ENCODE measurements at regions not wholly inside any gene's neighbourhood (a gene's known extent, or its start where the extent isn't known, plus 50 kb on each side); places are given as distances from the start of the nearest gene placed in this dataset.
"Not testable (repeated sequence)": the region's sequence is repeated elsewhere in the genome, so short reads cannot be mapped to it uniquely, and the experiment has no call there.

DNA sequence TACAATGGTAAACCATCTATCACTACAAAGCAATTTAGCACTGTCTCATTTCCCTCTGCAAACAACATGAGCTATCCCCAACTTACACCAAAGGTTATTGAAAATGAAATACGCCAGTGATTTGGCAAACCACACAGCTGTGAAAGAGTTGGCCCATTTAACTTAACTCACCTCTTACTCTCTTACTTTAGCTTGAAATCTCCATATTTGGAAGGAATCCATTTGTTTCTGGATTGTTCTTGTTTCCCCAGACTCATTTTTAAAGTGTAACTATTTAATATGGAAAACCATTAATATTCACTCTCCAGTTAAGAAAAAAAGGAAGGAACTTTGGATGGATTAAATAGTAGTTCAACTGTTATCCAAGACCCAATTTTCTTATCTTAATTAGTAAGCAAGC lies 93.7 kb upstream of the TRIB2 start:
- intact Hi-C loops (cut with micrococcal nuclease; ENCODE audit: unreplicated experiment): no loop called here
- Histone ChIP-seq H3K27ac (ENCODE audit: low read depth, low read length, poor library complexity, severe bottlenecking) (no peak overlapping the region), H3K9me3 (ENCODE audit: low read length) (no peaks in the 10 kb centered on the region), H3K36me3 (ENCODE audit: insufficient read depth, low read length) (no peaks in the 10 kb centered on the region), H3K4me3 (ENCODE audit: low read depth, low read length, poor library complexity, severe bottlenecking) (no peak overlapping the region), H3K9me2 (ENCODE audit: insufficient read depth, low read length) (no peaks in the 10 kb centered on the region), H3K4me1 (ENCODE audit: insufficient read depth, low read length, poor library complexity, severe bottlenecking) (peaks cover under 1% of the 10 kb centered on the region), H3K79me2 (ENCODE audit: insufficient read depth, low read depth, low read length) (no peaks in the 10 kb centered on the region), H4K20me1 (ENCODE audit: insufficient read depth, low read length) (no peaks in the 10 kb centered on the region), H3K4me2 (ENCODE audit: low read length) (no peak overlapping the region), H2AFZ (ENCODE audit: low read length) (no peak overlapping the region)
- ChIA-PET POLR2A (interaction anchor here (2.2 kb wide), 1 partner anchor 10 kb away, joined by 10 read pairs; no protein-coding TSS in a partner anchor), CTCF (ENCODE audit: unreplicated experiment) (no interaction called here)
- no peak for TF ChIP-seq EZH2phosphoT487 (IDR thresholded peaks at IDR 0.05; ENCODE audit: borderline replicate concordance, low read depth, low read length)
- TF ChIP-seq, protein P1, sequence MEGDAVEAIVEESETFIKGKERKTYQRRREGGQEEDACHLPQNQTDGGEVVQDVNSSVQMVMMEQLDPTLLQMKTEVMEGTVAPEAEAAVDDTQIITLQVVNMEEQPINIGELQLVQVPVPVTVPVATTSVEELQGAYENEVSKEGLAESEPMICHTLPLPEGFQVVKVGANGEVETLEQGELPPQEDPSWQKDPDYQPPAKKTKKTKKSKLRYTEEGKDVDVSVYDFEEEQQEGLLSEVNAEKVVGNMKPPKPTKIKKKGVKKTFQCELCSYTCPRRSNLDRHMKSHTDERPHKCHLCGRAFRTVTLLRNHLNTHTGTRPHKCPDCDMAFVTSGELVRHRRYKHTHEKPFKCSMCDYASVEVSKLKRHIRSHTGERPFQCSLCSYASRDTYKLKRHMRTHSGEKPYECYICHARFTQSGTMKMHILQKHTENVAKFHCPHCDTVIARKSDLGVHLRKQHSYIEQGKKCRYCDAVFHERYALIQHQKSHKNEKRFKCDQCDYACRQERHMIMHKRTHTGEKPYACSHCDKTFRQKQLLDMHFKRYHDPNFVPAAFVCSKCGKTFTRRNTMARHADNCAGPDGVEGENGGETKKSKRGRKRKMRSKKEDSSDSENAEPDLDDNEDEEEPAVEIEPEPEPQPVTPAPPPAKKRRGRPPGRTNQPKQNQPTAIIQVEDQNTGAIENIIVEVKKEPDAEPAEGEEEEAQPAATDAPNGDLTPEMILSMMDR (conservative IDR thresholded peaks at IDR 0.05; ENCODE audit: low read length): no peak
- no TSS peak for BruUV-seq (replicated peaks)
- DNase-seq (ENCODE audit: low spot score): no peak

DNA sequence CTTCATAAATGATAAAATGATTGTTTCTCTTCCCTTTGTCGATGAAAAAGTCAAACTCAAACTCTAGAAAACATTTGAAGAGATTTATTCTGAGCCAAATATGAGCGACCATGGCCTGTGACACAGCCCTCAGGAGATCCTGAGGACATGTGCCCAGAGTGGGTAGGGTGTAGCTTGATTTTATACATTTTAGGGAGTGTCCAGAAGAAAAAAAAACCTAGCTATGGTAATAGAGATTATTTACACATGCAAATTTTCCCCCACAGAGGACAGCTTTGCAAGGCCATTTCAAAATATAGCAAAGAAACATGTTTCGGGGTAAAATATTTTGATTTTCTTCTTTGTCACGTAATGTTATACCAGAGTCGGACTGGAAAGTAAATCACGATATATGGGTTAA lies 92.4 kb upstream of the TRIB2 start:
- H3K4me2 ChIP-seq (ENCODE audit: low read length): no peak overlapping the region
- no peak overlapping the region for H3K4me3 ChIP-seq (ENCODE audit: low read depth, low read length, poor library complexity, severe bottlenecking)
- H2AFZ ChIP-seq (ENCODE audit: low read length): no peak overlapping the region
- no peak for TF ChIP-seq EZH2phosphoT487 (IDR thresholded peaks at IDR 0.05; ENCODE audit: borderline replicate concordance, low read depth, low read length)
- TF ChIP-seq, protein P1 (conservative IDR thresholded peaks at IDR 0.05; ENCODE audit: low read length): no peak
- no peak for DNase-seq (ENCODE audit: low spot score)
- POLR2A ChIA-PET: interaction anchor here (0.7 to 2.2 kb wide), 5 partner anchors 10 to 780 kb away, joined by 3 to 10 read pairs (median 3); no protein-coding TSS in a partner anchor
- CTCF ChIA-PET (ENCODE audit: unreplicated experiment): no interaction called here
- intact Hi-C loops (cut with micrococcal nuclease; ENCODE audit: unreplicated experiment): no loop called here
- H3K79me2 ChIP-seq (ENCODE audit: insufficient read depth, low read depth, low read length): no peaks in the 10 kb centered on the region
- H3K4me1 ChIP-seq (ENCODE audit: insufficient read depth, low read length, poor library complexity, severe bottlenecking): no peaks in the 10 kb centered on the region
- no peaks in the 10 kb centered on the region for H3K36me3 ChIP-seq (ENCODE audit: insufficient read depth, low read length)
- no peaks in the 10 kb centered on the region for H3K9me2 ChIP-seq (ENCODE audit: insufficient read depth, low read length)
- H4K20me1 ChIP-seq (ENCODE audit: insufficient read depth, low read length): no peaks in the 10 kb centered on the region
- no TSS peak for BruUV-seq (replicated peaks)
- no peaks in the 10 kb centered on the region for H3K9me3 ChIP-seq (ENCODE audit: low read length)
- H3K27ac ChIP-seq (ENCODE audit: low read depth, low read length, poor library complexity, severe bottlenecking): no peak overlapping the region

GRCh38 chr2:12624905-12625598 lies 91.7 kb upstream of the TRIB2 start:
- ChIA-PET CTCF (ENCODE audit: unreplicated experiment) (no interaction called here), POLR2A (interaction anchor here (0.7 to 2.2 kb wide), 4 partner anchors 11 to 73 kb away, joined by 3 to 10 read pairs (median 4); no protein-coding TSS in a partner anchor)
- Histone ChIP-seq H3K4me1 (ENCODE audit: insufficient read depth, low read length, poor library complexity, severe bottlenecking) (no peaks in the 10 kb centered on the region), H3K9me3 (ENCODE audit: low read length) (no peaks in the 10 kb centered on the region), H3K36me3 (ENCODE audit: insufficient read depth, low read length) (no peaks in the 10 kb centered on the region), H3K79me2 (ENCODE audit: insufficient read depth, low read depth, low read length) (no peaks in the 10 kb centered on the region), H3K4me3 (ENCODE audit: low read depth, low read length, poor library complexity, severe bottlenecking) (no peak overlapping the region), H3K9me2 (ENCODE audit: insufficient read depth, low read length) (no peaks in the 10 kb centered on the region), H3K4me2 (ENCODE audit: low read length) (no peak overlapping the region), H4K20me1 (ENCODE audit: insufficient read depth, low read length) (no peaks in the 10 kb centered on the region), H2AFZ (ENCODE audit: low read length) (no peak overlapping the region), H3K27ac (ENCODE audit: low read depth, low read length, poor library complexity, severe bottlenecking) (no peak overlapping the region)
- BruUV-seq (replicated peaks): no TSS peak
- intact Hi-C loops (cut with micrococcal nuclease; ENCODE audit: unreplicated experiment): no loop called here
- no peak for DNase-seq (ENCODE audit: low spot score)
- no peak for TF ChIP-seq EZH2phosphoT487 (IDR thresholded peaks at IDR 0.05; ENCODE audit: borderline replicate concordance, low read depth, low read length)
- TF ChIP-seq, protein P1 (conservative IDR thresholded peaks at IDR 0.05; ENCODE audit: low read length): no peak

GRCh38 chr2:12628541-12628940 lies 88.2 kb upstream of the TRIB2 start:
- H3K4me1 ChIP-seq (ENCODE audit: insufficient read depth, low read length, poor library complexity, severe bottlenecking); H3K4me2 ChIP-seq (ENCODE audit: low read length); H4K20me1 ChIP-seq (ENCODE audit: insufficient read depth, low read length); H3K79me2 ChIP-seq (ENCODE audit: insufficient read depth, low read depth, low read length); H2AFZ ChIP-seq (ENCODE audit: low read length); BruUV-seq (replicated peaks); intact Hi-C loops (cut with micrococcal nuclease; ENCODE audit: unreplicated experiment); H3K36me3 ChIP-seq (ENCODE audit: insufficient read depth, low read length); H3K4me3 ChIP-seq (ENCODE audit: low read depth, low read length, poor library complexity, severe bottlenecking); DNase-seq (ENCODE audit: low spot score); CTCF ChIA-PET (ENCODE audit: unreplicated experiment); POLR2A ChIA-PET; H3K9me3 ChIP-seq (ENCODE audit: low read length); H3K9me2 ChIP-seq (ENCODE audit: insufficient read depth, low read length); H3K27ac ChIP-seq (ENCODE audit: low read depth, low read length, poor library complexity, severe bottlenecking): not testable (repeated sequence)
